Astrocyte of the cerebellum (primary cell): ENCODE measurements at regions not wholly inside any gene's neighbourhood (a gene's known extent, or its start where the extent isn't known, plus 50 kb on each side); places are given as distances from the start of the nearest gene placed in this dataset.

Source experiments
- DNase-seq: peaks from one replicate; pipeline ENCODE4 v3.0.0-alpha.2; 2011; ENCODE audit warnings: low read depth
- H3K4me3 ChIP-seq: 2 replicates; pipeline ENCODE4 v1.5.1; 2011; ENCODE audit warnings: mild to moderate bottlenecking, low read depth, low read length, moderate library complexity
- CTCF ChIP-seq: IDR thresholded peaks from 2 replicates; pipeline ENCODE4 v1.5.1; 2012; ENCODE audit warnings: low read length, low read depth, moderate library complexity, mild to moderate bottlenecking; ENCODE audit errors: missing control alignments
- in situ Hi-C: cut with HindIII; loops from 2 replicates; pipeline ENCODE4 v1.10.0; 2017; ENCODE audit warnings: low sequenced_read_pairs

DNA sequence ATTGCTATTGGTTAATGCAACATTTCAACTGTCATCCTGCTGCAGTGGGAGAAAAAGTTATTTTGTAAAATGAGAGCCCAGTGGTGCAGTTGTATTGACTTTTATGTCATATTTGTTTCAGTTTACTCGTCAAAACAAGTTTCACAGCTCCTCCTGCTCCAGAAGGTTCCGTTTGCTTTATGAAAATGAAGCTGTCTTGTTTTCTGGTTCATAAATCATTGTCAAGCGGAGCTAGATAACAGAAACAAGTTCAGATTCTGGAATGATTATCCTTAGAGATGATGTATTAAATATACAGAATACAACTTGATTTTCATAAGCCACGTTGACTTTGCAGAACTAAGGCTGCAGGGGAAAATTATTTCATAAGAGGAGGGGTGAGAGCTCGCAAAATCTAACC lies 970.5 kb upstream of the NR2F2 start:
- in situ Hi-C loops, result no loop called here
- no peak overlapping the region for H3K4me3 ChIP-seq
- no peak for DNase-seq
- no peak for TF ChIP-seq CTCF

DNA sequence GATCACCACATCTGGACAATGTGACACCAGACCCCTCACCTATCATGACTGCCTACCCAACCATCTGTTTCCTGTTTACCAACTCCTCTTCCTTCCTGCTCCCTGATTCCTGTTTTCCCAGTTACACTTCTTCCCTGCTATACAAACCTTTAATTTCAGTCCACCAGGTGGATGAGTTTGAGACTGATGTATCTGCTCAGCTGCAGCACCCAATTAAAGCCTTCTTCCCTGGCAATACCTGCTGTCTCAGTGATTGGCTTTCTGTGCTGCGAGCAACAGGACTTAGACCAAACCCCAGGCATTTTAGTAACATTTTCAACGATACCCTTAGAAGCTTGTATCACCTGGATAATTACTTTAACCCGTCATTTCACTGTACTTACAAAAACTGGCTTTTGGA lies 968.2 kb upstream of the NR2F2 start:
- DNase-seq, result no peak
- TF ChIP-seq CTCF, result no peak
- in situ Hi-C loops, result no loop called here
- H3K4me3 ChIP-seq, result no peak overlapping the region

- in situ Hi-C loops, result no loop called here
- H3K4me3 ChIP-seq, result no peak overlapping the region
- no peak for TF ChIP-seq CTCF
- no peak for DNase-seq
Observed at GRCh38 chr15:95363646-95364045, 966.9 kb upstream of the NR2F2 start.

DNA sequence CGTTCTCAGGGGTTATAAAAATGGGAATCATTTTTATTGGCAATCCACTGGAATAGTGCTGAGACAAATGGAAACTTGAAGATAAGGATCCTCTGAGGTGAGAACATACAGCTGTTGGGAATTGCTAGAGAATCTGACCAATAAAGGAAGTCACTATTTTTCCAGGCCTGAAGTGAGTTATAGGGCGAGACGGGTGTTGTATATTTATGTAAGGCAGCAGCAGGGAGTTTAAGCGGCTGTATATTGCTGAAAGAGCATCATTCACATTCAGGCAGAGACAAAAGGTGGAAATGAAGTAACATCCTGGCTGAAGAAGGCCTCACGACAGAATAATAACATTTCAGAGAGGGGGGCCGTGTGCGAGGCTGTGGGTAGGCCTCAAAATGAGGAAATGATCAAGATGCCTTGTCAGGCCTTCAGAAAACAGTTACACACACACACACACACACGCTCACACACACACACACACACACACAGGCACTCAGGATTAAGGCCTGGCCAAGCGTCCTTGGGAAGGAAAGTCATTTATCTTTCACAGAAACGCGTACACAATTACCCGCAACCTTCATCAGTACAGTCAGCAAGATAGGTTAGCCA lies 964.9 kb upstream of the NR2F2 start:
- in situ Hi-C loops, result no loop called here
- no peak for DNase-seq
- TF ChIP-seq CTCF, result no peak
- no peak overlapping the region for H3K4me3 ChIP-seq

- no peak overlapping the region for H3K4me3 ChIP-seq
- in situ Hi-C loops, result no loop called here
- TF ChIP-seq CTCF, result no peak
- no peak for DNase-seq
Observed at GRCh38 chr15:95368191-95368590, 962.3 kb upstream of the NR2F2 start.

DNA sequence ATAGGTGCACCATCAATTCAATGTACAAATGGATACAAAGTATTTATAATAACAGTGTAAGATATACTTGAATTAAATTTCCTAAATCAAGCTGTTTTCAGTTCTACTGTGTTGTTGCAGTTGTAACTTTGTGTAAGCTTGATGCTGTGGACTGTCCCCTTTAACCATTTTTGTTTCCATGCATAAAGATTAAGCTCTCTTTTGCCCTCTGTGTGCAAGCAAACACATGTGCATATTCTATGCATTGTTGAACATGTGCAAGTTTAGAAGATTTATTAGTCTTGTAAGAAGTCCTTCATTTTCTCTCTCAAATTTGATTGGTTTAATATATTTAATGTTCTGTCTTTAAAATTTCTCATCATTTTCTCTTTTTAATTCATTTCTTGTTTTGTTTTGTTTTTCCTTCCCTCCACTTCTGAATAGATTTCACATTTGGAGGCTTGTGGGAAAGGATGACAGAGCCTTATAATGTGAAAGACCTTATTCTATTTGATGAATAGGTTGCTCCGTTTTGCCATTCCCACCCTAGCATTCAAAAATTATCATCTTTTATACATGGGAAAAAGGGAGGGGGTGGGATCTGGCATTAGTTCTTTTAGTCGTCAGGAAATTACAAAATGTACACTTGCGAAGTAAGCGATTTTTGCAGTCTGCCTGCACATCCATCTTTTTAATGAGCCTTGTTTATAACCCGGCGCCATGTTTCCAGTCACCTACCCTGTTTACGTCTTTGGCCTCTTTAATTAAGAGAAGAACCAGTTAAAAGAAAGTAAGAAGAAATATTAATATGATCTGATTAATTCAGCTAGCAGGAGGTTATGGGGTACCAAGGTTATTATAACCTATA lies 961.5 kb upstream of the NR2F2 start:
- no peak overlapping the region for H3K4me3 ChIP-seq
- in situ Hi-C loops, result no loop called here
- no peak for TF ChIP-seq CTCF
- no peak for DNase-seq
